PC-3 (cell line): ENCODE measurements at regions not wholly inside any gene's neighbourhood (a gene's known extent, or its start where the extent isn't known, plus 50 kb on each side); places are given as distances from the start of the nearest gene placed in this dataset.

Source experiments
- CTCF ChIP-seq: fragments of 300-600 bp; sonication (generic); conservative IDR thresholded peaks from 2 replicates; pipeline ENCODE4 v1.5.1; 2017; ENCODE audit warnings: antibody characterized with exemption, low read depth, mild to moderate bottlenecking, low read length
- EZH2 ChIP-seq: fragments of 300-600 bp; sonication (generic); IDR thresholded peaks from one replicate; pipeline ENCODE4 v1.6.1; 2017; ENCODE audit warnings: antibody characterized with exemption, mild to moderate bottlenecking, low read length; ENCODE audit not compliant: unreplicated experiment

GRCh38 chr7:46488607-46489006 lies 567.5 kb upstream of the IGFBP3 start:
- TF ChIP-seq CTCF: no peak
- no peak for TF ChIP-seq EZH2
